ENCODE measurements at regions not wholly inside any gene's neighbourhood (a gene's known extent, or its start where the extent isn't known, plus 50 kb on each side); places are given as distances from the start of the nearest gene placed in this dataset.
A peak's percentile ranks its signal among the peaks of the same experiment; 100 is the strongest.

GRCh38 chr15:39228889-39229288, 352.0 kb upstream of the THBS1 start:
- ChIA-PET CTCF (no interaction called here), POLR2A (ENCODE audit: low non-redundant PET) (no interaction called here)
- no peak overlapping the region for H3K27ac ChIP-seq
- DNase-seq (ENCODE audit: low spot score), result no peak
- TF ChIP-seq CTCF (conservative IDR thresholded peaks at IDR 0.05; ENCODE audit: low read depth), result no peak

GRCh38 chr15:39230205-39230907, 350.5 kb upstream of the THBS1 start:
- H3K27ac ChIP-seq, result no peak overlapping the region
- POLR2A ChIA-PET (ENCODE audit: low non-redundant PET), result no interaction called here
- TF ChIP-seq CTCF (conservative IDR thresholded peaks at IDR 0.05; ENCODE audit: low read depth), result no peak
- no peak for DNase-seq (ENCODE audit: low spot score)
- CTCF ChIA-PET, result no interaction called here

- no peak for TF ChIP-seq CTCF (conservative IDR thresholded peaks at IDR 0.05; ENCODE audit: low read depth)
- no peak for DNase-seq (ENCODE audit: low spot score)
- ChIA-PET POLR2A (ENCODE audit: low non-redundant PET) (no interaction called here), CTCF (no interaction called here)
- no peak overlapping the region for H3K27ac ChIP-seq
Measured at GRCh38 chr15:39230908-39231285, 350.0 kb upstream of the THBS1 start.

- H3K27ac ChIP-seq, result peak overlapping the region; percentile 17; the same call in 1 of the 2 replicates
- ChIA-PET CTCF (interaction anchor here (0.7 kb wide), 1 partner anchor 226 kb away, joined by 3 read pairs; no protein-coding TSS in a partner anchor), POLR2A (ENCODE audit: low non-redundant PET) (no interaction called here)
- TF ChIP-seq CTCF (conservative IDR thresholded peaks at IDR 0.05; ENCODE audit: low read depth), result no peak
- DNase-seq (ENCODE audit: low spot score), result peak; percentile 86
Measured at GRCh38 chr15:39232512-39232911, 348.4 kb upstream of the THBS1 start.

- CTCF ChIA-PET, result interaction anchor here (0.6 kb wide), 1 partner anchor 106 kb away, joined by 3 read pairs; no protein-coding TSS in a partner anchor
- peak; percentile 55 for DNase-seq (ENCODE audit: low spot score)
- POLR2A ChIA-PET (ENCODE audit: low non-redundant PET), result no interaction called here
- no peak for TF ChIP-seq CTCF (conservative IDR thresholded peaks at IDR 0.05; ENCODE audit: low read depth)
- H3K27ac ChIP-seq, result no peak overlapping the region
Measured at GRCh38 chr15:39235084-39235795, 345.6 kb upstream of the THBS1 start.

- no peak for DNase-seq (ENCODE audit: low spot score)
- ChIA-PET CTCF (no interaction called here), POLR2A (ENCODE audit: low non-redundant PET) (no interaction called here)
- no peak for TF ChIP-seq CTCF (conservative IDR thresholded peaks at IDR 0.05; ENCODE audit: low read depth)
- H3K27ac ChIP-seq, result no peak overlapping the region
Measured at GRCh38 chr15:39236375-39236774, 344.5 kb upstream of the THBS1 start.

Data from RWPE1 (cell line).